NCI-H510A treated with DMSO at 0.1 percent for 48 hours (cell line): ENCODE measurements at regions not wholly inside any gene's neighbourhood (a gene's known extent, or its start where the extent isn't known, plus 50 kb on each side); places are given as distances from the start of the nearest gene placed in this dataset.
A peak's percentile ranks its signal among the peaks of the same experiment; 100 is the strongest.

ENCODE experiments used
- DNase-seq: peaks from one replicate; lab custom pipeline; 2025; lab: John Stamatoyannopoulos, UW

DNA sequence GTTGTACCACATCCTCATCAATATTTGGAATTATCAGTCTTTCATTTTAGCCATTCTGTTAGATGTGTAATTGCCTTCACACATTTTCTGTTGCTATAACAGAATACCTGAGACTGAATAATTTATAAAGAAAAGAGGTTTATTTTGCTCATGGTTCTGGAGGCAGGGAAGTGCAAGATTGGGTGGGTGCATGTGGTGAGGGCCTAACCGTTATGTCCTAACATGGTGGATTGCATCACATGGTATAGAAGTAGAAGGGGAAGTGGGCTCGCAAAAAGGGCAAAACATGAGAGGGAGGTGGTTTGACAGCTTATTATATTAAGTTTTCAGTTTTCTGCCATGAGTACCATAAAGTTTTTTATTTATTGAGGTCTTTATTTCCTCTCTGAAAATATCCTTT lies 452.0 kb downstream of the ARL4A start:
- no peak for DNase-seq

DNA sequence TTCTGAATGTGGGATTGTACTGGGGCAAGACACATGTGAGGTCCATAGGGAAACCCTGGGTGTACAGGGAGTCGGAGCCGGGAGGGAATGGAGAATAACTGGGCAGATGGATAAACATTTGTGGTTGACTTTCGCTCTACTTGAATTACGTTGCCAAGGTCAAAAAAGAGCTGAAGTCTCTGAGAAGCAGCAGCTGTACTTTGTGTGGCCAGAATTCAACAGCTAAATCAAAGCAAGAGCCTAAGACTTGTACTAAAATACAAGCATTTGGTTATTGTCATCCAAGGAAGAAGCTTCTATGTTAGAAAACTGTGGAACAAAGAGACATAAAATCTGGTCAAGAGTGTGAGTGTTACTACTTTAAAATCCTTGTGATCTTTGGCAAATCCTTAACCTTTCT lies 457.2 kb downstream of the ARL4A start:
- DNase-seq = no peak

DNA sequence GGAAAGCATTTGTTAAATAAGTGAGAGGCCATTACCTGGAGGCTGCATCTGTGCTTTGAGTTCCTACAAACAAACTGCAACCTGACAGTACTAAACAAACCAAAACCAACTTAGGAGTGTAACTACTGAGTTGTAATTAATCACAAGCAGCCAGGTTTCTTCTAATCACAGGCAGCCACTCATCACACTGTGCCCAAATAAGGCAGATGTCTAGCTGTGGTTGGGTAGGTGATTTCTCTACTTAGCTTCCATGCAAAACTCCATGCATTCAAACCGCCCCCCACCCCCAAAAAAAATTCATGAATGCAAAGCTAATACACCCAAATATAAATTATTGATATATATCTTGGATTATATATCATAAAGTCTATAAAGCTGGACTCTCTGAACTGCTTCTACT lies 461.1 kb downstream of the ARL4A start:
- DNase-seq = no peak

DNA sequence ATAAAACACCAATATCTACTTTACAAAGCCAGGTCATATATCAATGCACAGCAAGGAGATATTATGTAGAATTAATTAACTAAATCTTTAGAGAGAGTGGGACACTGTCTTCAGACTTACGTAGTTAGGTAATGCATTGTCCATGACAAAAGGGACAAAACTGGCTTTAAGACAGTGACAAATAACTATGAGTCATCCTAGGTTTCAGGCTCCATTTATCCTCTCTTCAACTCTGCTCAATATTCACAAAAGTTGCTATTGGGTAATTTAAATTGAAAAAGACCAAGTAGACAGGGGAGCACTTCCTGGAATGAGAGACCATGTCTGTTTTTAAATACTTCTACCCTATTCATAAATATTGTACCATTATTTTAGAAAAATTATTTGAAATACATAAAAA lies 464.5 kb downstream of the ARL4A start:
- no peak for DNase-seq

DNA sequence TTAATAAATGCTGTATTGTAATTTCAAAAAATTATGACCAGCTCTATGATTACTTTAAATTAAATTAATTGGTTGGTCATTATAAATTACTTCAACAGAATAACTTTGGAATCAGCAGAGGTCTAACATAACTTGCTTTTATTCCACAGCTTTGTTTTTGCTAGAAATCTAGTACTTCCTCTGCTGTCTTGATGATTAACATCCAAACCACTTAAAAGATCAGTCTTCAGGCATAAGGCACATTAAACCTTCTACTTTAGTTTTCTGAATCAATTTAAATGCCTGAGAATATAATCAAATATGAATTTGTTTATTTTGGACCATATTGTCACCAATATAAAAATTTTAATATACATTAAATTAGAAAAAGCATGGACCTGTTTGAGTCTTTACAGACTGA lies 465.3 kb downstream of the ARL4A start:
- DNase-seq = no peak

DNA sequence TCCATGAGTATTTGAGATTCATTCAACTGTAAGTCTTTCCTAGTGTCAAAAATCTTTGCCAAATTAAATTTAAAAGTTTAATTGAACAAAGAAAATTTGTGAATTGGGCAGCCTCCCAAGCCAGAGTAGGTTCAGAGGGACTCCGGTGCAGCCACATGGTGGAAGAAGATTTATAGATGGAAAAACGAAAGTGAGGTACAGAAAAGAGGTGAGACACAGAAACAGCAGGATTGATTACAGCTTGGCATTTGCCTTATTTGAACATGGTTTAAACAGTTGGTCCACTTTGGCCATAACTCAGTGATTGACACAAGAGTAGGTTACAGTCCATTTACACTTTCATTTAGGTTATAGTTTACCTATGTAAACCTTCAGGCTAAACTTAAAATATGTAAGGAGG lies 465.8 kb downstream of the ARL4A start:
- no peak for DNase-seq

DNA sequence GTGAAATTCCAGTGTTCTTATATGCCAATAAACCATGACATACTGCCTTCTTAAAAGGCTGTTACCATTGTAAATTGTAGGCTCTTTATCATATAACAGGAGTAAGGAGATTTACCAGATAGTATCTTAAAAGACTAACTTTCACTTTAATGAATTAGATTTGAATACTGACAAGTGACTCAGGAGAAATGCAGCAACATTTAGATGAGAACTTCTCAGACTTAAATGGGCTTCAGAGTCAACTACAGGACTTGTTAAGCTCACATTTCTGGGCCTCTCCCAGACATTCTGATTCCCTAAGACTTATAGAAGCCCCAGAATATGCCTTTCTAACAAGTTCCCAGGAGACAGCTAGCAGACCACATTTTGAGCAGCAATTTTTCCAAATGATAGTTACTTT lies 466.3 kb downstream of the ARL4A start:
- DNase-seq = no peak

DNA sequence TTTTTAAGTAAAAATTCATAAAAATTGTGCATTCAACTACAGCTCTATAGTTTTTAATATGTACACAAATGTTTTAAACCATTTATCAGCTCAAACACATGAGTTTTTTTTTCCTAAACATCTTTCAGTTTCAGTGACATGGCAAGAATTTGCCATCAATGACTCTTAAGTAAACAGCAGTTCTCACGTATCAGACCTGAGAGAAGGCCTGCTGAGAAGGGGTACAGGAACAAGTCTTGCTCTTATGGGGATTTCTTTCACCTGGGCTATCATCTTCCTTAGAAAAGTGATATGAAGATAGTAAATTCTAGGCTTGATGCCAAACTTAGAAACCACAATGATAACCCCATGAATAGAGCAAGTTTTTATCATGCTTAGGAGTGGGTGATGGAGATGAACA lies 467.8 kb downstream of the ARL4A start:
- DNase-seq = peak; percentile 25

DNA sequence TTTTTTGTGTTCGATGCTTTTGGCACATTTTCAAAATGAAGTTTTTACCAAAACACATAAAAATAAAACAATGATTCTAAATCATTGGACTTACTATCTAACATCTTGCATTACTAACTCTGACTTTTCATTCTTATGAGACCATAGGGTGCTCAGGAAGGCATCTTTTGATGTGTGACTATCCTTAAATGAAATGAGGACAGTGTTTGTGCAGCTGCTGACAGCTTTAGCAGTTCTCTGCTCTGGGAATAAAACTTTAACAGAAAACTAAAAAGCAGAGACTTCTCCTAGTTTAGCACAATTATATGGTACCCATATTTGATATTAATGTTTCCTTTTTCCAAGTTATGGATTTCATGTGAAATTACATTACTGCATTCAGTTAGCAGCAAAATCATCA lies 471.6 kb downstream of the ARL4A start:
- no peak for DNase-seq

DNA sequence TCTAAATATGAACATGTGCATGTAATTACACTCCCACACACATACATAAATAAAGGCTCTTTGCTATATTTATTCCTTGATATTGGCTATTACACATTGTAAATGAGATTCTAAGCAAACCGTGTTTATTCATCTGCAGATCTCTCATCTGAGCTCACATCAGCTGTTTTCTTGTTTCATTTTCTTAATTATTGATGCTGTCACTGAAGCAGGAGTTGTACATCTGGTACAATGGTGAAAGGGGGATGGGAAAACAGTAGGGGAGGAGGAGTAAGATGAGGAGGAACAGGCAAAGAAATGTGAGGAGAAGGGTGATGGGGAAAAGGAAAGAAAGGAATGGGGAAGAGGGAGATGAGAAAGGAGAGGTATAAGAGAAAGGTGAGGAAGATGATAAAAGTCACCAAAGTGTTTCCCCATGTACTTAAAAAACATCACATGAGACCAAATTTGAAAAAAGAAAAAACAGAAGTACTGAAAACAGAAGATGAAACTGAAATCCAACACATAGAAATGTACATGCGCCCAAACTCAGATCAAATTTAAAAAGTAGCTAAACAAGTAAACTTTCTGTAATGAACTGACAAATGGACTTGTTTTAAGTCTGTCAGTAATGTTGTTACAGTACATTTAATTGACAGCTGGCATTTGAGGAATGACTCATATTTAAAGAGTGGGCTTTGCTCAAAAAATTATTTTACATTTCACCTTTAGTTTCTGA lies 472.2 kb downstream of the ARL4A start:
- DNase-seq = no peak

DNA sequence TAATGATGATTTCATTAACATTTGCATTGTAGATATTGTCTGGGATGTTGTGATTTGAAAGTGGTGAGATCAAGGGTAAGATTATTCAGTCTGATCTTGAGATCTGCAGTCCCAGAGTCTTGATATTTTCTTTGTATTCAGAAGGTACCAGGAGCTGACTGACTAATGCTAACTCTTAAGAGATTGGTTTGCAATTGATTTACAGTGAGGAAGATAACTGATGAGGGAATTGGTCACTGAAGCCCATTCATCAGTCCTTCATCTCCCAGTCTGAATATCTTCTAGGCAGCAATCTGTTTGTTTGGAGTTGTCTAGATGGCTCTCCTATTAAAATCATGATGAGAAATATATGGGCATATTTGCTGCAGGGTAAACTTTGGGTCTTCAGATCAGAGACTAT lies 473.7 kb downstream of the ARL4A start:
- DNase-seq = no peak

DNA sequence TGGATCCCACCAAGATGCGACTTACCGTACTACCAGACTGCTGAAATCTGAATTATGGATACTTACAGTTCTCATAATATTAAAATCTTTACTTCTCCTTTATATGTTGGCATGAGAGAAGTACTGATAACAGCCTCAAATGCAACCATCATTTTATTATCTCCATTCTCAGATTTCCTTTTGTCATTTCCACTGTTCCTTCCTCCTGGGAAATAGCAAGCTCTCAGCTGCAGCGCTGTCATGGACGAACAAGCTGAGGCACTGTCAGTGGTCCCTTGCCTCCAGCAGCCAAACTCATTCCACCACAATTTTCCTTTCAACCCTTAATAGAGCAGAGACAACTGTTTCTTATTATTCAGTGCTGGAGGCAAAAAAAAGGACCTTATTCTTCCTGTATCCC lies 478.4 kb downstream of the ARL4A start:
- no peak for DNase-seq

DNA sequence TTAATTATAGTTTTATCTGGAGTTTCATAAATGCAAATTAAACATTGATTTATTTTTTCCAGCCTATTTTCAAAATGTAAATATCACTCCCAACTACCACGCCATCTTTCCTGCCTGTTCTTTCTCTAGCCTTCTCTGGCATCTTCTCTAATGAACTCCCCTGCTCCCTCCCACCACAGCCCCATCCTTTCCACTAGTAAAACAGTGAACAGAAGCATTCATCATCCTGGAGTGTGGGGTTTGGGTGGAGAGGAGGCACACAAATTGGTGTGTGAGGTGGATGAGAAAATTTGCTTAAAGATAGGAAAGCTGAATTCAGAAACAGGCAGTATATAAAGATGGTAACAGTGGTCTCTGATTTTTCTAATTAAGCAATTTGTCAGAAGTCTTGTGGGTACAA lies 479.4 kb downstream of the ARL4A start:
- DNase-seq = no peak

DNA sequence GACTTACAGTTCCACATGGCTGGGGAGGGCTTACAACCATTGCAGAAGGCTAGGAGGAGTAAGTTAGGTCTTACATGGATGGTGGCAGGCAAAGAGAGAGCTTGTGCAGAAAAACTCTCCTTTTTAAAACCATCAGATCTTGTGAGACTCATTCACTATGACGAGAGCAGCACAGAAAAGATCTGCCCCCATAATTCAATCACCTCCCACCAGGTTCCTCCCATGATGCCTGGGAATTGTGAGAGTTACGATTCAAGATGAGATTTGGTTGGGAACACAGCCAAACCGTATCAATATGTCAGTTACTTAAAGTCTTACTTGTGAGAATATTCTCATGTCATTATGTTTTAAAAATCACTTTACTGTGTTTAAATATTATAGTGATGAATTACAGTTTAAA lies 481.9 kb downstream of the ARL4A start:
- no peak for DNase-seq

DNA sequence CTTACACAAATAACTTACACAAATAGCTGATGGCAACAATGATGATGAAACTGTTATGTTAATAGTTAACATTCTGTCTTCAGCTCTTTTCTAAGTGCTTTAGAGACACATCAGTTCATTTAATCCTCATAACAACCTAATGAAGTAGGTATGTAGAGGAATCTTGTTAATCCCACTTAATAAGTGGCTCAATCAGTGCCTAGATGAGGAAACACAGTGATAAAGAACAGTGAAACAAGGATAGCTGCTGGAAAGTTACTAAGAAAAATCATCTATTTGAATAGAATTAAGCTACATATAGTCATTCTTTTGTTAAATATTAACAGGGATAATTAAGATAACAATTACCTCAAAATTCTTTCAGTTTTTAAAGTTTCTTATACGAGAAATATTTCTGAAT lies 487.6 kb downstream of the ARL4A start:
- DNase-seq = no peak

DNA sequence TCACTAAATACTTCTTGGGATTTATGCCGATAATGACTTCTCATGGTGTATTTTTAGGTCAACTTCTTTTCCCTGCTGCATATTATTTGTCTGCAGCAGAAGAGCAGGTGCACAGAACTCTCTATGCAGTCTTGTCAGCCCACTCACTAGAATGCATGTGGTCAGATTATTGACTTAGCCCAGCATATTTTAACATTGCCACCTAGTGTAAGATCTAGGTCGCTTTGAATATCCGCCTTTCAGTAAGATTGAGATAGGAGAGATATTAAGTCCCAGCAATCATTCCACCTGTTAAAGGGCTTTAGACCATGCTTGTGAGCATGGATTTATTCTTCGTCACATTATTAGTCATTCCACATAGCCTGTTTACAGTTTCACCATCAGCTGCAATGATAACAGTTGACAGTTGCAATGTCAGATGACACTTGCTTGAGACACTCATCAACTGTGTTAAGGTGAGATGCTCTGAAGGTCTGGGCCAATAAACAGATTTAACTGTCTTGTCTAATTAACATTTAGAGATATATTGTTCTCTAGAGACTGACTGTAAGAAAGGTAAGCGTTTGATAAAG lies 491.7 kb downstream of the ARL4A start:
- DNase-seq = peak; percentile 43

DNA sequence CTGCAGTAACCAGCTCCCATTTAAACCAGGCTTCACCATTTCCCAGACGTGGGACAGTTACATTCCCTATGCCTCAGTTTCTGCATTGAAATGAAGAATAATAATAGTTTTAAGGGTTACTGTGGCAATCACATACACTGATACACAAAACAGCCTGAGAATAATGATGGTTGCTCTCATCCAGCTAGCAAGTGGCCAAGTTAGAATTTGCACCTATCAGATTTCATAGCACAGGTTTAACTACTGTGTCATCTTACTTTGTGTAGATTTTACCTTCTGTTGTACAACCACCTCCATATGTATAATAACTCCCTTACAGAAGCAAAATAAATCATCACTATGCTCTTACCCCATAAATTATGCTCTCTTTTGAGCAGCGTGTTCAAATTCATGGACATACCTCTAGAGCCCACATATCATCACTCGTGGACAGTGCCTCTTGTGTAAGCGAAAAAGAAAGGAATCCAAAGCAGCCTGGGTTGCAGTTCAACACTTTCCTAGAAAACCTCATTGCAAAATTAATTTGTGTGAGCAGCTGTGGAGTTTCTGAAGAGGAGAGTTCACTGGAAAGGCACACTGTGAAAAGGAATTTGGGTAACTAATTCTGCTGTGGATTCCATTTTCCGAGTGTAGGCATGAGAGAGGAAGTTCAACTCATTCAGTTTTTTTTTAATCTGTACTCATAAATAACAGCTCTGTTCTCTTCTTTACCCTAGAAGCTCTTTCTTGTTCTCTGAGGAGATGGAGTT lies 492.5 kb downstream of the ARL4A start:
- DNase-seq = peak; percentile 12

DNA sequence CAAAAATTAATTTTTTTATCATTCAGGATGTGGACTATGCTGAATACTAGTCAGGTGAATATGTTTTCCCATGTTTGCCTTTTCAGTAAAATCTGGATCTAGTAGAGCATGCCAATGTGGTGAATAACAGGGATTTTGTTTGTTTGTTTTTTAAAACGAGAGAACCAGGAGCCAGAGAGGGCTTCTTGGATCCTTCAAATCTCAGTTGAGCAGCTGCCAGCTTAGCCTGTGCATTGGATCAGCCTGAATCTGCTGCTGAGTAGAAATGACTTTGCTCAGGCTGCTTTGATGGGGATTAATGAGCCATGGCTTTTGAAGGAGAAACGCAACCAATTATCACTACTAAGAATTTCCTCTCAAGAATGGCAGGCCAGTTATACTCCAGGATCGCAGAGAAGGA lies 493.8 kb downstream of the ARL4A start:
- DNase-seq = peak; percentile 84

DNA sequence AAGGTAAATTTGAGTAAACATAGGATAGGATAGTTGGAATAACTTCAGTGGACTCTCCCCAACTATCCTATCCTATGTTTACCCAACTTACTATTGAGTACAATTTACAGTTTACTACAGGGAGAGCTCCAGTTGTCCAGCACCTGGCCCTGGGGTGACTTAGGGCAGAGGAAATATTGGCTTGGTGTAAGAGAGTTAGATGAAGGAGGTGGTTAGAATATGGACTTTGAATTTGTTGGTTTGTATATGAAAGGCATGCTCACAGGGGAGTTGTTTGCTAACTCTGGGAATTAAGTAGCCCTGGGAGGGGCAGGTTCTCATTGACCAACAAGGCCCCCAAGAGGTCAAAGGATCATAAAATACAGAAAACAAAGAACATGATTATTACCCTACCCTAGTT lies 497.7 kb downstream of the ARL4A start:
- no peak for DNase-seq

DNA sequence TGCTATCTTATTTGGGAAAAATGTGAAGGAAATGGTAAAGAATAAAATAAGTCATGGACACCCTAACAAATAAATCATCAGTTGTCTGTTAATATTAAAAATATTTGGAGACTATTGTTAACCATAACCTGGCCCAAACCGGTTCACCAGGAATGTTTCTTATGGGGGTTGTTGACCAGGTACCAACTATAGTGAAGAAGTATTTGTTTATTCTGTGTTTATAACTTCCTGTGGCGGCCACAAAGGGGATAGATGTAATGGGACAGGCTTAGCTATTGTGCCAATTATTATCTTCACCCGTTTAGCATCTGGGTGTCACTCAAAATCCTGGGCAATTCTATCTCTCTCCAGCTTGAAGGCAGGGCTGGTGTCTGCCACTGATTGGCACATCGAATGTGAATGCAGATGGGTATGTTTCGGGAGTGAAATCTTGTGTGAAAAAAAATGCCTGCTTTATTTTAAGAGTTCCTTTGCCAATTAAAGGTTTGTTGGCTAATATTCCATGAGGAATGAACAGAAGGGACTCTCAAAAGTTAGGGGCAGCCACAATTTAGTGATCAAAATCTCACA lies 500.9 kb downstream of the ARL4A start:
- DNase-seq = peak; percentile 27

DNA sequence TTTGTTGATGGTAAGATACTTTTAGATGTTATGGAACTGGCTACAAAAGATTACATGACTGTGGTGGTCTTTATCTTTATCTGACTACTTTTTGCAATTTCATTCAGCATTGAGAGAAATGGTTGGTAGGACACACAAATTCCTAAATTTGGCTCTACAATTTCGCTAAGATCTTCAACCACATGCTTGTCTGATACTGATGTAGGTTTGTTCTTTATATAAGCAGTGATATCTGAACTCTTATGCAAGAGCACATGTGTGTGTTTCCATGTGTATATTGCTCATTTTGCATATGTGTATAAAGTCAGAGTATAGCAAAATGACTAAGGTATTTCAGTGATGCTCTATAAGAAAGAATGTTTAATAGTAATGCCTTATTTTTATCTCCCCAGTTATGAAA lies 501.5 kb downstream of the ARL4A start:
- no peak for DNase-seq

DNA sequence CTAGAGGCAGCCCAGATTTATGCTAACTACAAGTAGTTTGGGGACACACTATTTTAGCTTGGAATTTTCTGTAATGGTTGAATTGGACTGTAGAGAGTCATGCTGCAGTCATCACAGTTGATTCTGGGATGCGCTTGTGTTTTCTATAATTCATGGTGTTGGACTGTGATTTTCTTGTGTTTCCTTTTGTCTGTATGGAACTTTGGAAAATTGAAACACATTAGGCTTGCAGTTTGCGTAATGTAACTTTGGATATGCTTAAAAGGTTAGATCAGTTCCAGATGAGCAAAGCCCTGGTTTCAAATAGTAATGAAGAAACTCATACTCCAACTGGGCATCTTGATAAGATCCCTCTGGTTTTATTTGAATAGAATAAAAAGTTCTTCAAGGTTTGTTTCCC lies 502.2 kb downstream of the ARL4A start:
- no peak for DNase-seq

DNA sequence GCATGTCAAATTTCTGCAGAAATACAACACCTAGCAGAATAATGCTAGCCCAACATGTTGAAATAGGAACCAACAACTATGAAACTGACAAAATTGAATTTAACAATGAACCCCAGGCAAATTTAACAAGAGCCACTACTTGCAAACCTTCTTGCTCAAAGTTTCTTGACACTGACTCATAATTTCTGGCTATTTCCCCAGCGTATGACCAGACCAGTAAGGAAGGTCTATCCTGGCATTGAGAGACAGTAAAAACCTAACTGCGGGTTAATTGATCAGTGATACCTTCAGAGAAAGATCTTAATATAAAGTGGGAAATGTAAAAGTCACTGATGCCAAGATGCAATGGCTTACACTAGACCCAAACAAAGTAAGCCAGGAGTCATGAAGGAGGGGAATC lies 510.1 kb downstream of the ARL4A start:
- no peak for DNase-seq
